Endothelial cell of umbilical vein (primary cell): ENCODE measurements at regions not wholly inside any gene's neighbourhood (a gene's known extent, or its start where the extent isn't known, plus 50 kb on each side); places are given as distances from the start of the nearest gene placed in this dataset. TPM values are rescaled to one million over a fixed set of nuclear protein-coding genes. Genes with fewer than 3 reads are reported as not detected.

Experiments used
- BruUV-seq: library from RNA; stranded (reverse); fragments of 400-500 nt; replicated peaks from 2 replicates; lab custom pipeline; 2021; lab: Mats Ljungman, UMichigan
- CTCF ChIA-PET: fragments of 300-600, 350-600 bp; sonication (Branson Sonifier 250); formaldehyde crosslinking; loops from one replicate; lab custom pipeline; 2021; ENCODE audit warnings: antibody characterized with exemption, inconsistent platforms; lab: Charles Lee
- POLR2A ChIA-PET: fragments of 300-600, 350-600 bp; sonication (Branson Sonifier 250); formaldehyde crosslinking; loops from one replicate; lab custom pipeline; 2021; ENCODE audit warnings: antibody characterized with exemption, inconsistent platforms; lab: Charles Lee
- DNase-seq: peaks from one replicate; pipeline ENCODE4 v3.0.0-alpha.2; 2011; ENCODE audit warnings: low read depth, low spot score
- FAIRE-seq: peaks from 2 replicates; lab custom pipeline; 2011; peaks lifted over from hg19 to GRCh38; lab: Jason Lieb, UNC
- H2AFZ ChIP-seq: 2 replicates; pipeline ENCODE4 v1.6.0; 2012; ENCODE audit warnings: low read depth, low read length, control low read depth, inconsistent platforms
- H3K27ac ChIP-seq: 2 replicates; pipeline ENCODE4 v1.5.1; 2011; ENCODE audit warnings: low read depth, mild to moderate bottlenecking, control low read depth, low read length, moderate library complexity; ENCODE audit not compliant: insufficient read depth
- H3K27me3 ChIP-seq, 2 experiments: 2 replicates each; pipeline versions ENCODE4 v1.6.0 to v1.6.1; 2011; ENCODE audit warnings: low read length in 2 of 2, mixed read lengths in 1 of 2; ENCODE audit not compliant: control insufficient read depth in 2 of 2, insufficient read depth in 2 of 2
- H3K36me3 ChIP-seq, 2 experiments: 2 replicates in 1 of 2; 3 replicates in 1 of 2; pipeline ENCODE4 v1.5.1; 2011; ENCODE audit warnings: low read length in 2 of 2, mild to moderate bottlenecking in 1 of 2, moderate library complexity in 1 of 2; ENCODE audit not compliant: control insufficient read depth in 2 of 2, insufficient read depth in 2 of 2; ENCODE audit errors: extremely low read depth in 1 of 2
- H3K4me1 ChIP-seq: 3 replicates; pipeline ENCODE4 v1.5.1; 2011; ENCODE audit warnings: mild to moderate bottlenecking, low read length; ENCODE audit not compliant: control insufficient read depth, insufficient read depth; ENCODE audit errors: extremely low read depth
- H3K4me2 ChIP-seq: 2 replicates; pipeline ENCODE4 v1.6.1; 2011; ENCODE audit warnings: low read length, control low read depth, mixed read lengths; ENCODE audit not compliant: insufficient read depth
- H3K4me3 ChIP-seq, 3 experiments: fragments of 200-600 bp in 1 of 3; sonication (generic), shearing (Covaris generic) in 1 of 3; replicated peaks in 1 of 3; 2 replicates each; pipeline ENCODE4 v1.5.1; 2011 to 2016; ENCODE audit warnings: control low read depth in 3 of 3, low read length in 3 of 3, mild to moderate bottlenecking in 2 of 3, inconsistent platforms in 1 of 3, low read depth in 1 of 3, moderate library complexity in 1 of 3; ENCODE audit not compliant: insufficient read depth in 1 of 3
- H3K79me2 ChIP-seq: 2 replicates; pipeline ENCODE4 v1.6.0; 2012; ENCODE audit warnings: low read length, inconsistent platforms; ENCODE audit not compliant: control insufficient read depth, insufficient read depth
- H3K9ac ChIP-seq: replicated peaks from 2 replicates; pipeline ENCODE3; 2011; ENCODE audit warnings: low read length, control low read depth; ENCODE audit not compliant: insufficient read depth; ENCODE audit errors: extremely low read depth
- H3K9me1 ChIP-seq: replicated peaks from 3 replicates; pipeline ENCODE4 v1.6.0; 2011; ENCODE audit warnings: mild to moderate bottlenecking, low read length; ENCODE audit not compliant: control insufficient read depth, insufficient read depth; ENCODE audit errors: extremely low read depth
- H3K9me3 ChIP-seq: replicated peaks from 2 replicates; pipeline ENCODE4 v1.5.1; 2012; ENCODE audit warnings: low read length, inconsistent platforms; ENCODE audit not compliant: control insufficient read depth, insufficient read depth
- H4K20me1 ChIP-seq: replicated peaks from 2 replicates; pipeline ENCODE3; 2011; ENCODE audit warnings: mild to moderate bottlenecking, low read length; ENCODE audit not compliant: control insufficient read depth, insufficient read depth; ENCODE audit errors: extremely low read depth
- FOS ChIP-seq: IDR thresholded peaks from 2 replicates; pipeline ENCODE4 v1.6.1; 2011; ENCODE audit warnings: mild to moderate bottlenecking, low read length, moderate library complexity, borderline replicate concordance; ENCODE audit not compliant: insufficient read depth
- GATA2 ChIP-seq: IDR thresholded peaks from 2 replicates; pipeline ENCODE4 v1.7.0; 2011; ENCODE audit warnings: low read depth, mild to moderate bottlenecking, moderate library complexity, mixed read lengths, low read length; ENCODE audit not compliant: insufficient read length, insufficient read depth
- JUN ChIP-seq: IDR thresholded peaks from 2 replicates; pipeline ENCODE4 v1.6.1; 2011; ENCODE audit warnings: borderline replicate concordance, low read depth; ENCODE audit not compliant: insufficient read length, insufficient read depth
- MYC ChIP-seq: IDR thresholded peaks from one replicate; pipeline ENCODE4 v1.6.1; 2011; ENCODE audit warnings: mild to moderate bottlenecking, low read depth, low read length
- POLR2AphosphoS5 ChIP-seq: IDR thresholded peaks from 2 replicates; pipeline ENCODE4 v1.6.1; 2012; ENCODE audit warnings: low read depth, mild to moderate bottlenecking, control low read depth, low read length, moderate library complexity; ENCODE audit not compliant: insufficient read depth
- dilution Hi-C: fragments of 300-500 bp; cut with MboI; formaldehyde crosslinking; loops from one replicate; pipeline ENCODE4 v1.15.0; 2019; ENCODE audit warnings: low sequenced_read_pairs; ENCODE audit not compliant: extremely low pct_ligation_motif_present
- intact Hi-C: fragments of 100-400 bp; cut with micrococcal nuclease; formaldehyde crosslinking; loops from one replicate; pipeline ENCODE4 v1.10.0; 2022
- small RNA-seq: library from RNA; depleted of rRNA; stranded (forward); fragments of <200 nt; gene quantifications from one replicate; pipeline ENCODE3, GENCODE V24; 2012; ENCODE audit warnings: low replicate concordance, low read depth; ENCODE audit not compliant: insufficient read depth, insufficient read length
- TF ChIP-seq, protein P1 (sequence below), 2 donors: IDR thresholded peaks; 1 replicate in 1 of 2; 2 replicates in 1 of 2; pipeline ENCODE4 v1.5.1; 2011; ENCODE audit warnings: low read length in 2 of 2, mild to moderate bottlenecking in 2 of 2, moderate library complexity in 2 of 2, control low read depth in 1 of 2, inconsistent platforms in 1 of 2, low read depth in 1 of 2; ENCODE audit not compliant: insufficient read depth in 1 of 2; ENCODE audit errors: extremely low read depth in 1 of 2
- TF ChIP-seq, protein P2 (sequence below): IDR thresholded peaks from 2 replicates; pipeline ENCODE4 v1.6.1; 2011; ENCODE audit not compliant: insufficient read depth, insufficient read length

DNA sequence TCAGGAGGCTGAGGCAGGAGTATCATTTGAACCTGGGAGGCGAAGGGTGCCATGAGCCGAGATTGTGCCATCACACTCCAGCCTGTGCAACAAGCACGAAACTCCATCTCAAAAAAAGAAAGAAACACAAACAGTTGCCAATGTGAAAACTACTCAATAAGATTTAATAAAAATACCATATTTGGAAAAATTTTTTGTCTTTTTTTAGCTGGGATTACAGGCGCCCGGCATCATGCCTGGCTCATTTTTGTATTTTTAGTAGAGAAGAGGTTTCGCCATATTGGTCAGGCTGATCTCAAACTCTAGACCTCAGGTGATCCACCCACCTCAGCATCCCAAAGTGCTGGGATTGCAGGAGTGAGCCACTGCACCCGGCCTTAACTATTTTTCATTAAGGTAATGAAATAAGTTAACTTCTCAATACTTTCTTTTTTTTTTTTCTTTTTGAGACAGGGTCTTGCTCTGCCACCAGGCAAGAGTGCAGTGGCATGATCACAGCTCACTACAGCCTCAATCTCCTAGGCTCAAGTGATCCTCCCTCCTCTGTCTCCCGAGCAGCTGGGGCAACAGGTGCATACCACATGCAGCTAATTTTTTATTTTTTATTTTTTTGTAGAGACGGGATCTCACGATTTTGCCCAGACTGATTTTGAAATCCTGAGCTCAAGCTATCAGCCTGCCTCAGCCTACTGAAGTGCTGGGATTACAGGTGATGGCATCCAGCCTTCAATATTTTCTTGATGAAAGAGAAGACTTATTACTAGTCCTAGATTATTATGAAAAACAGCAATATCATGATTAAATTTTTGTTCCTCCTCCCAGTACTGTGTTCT lies 4746.2 kb upstream of the OR11H1 start:
- Histone ChIP-seq H3K27me3 (no peaks in the 10 kb centered on the region), H2AFZ (no peak overlapping the region), H3K9ac (no peak overlapping the region), H3K9me3 (peaks cover 2% of the 10 kb centered on the region), H4K20me1 (no peaks in the 10 kb centered on the region), H3K36me3 (no peaks in the 10 kb centered on the region), H3K9me1 (no peaks in the 10 kb centered on the region), H3K4me2 (no peak overlapping the region), H3K4me3 (no peak overlapping the region), H3K79me2 (no peaks in the 10 kb centered on the region), H3K4me1 (no peaks in the 10 kb centered on the region), H3K27ac (no peak overlapping the region)
- ChIA-PET POLR2A (no interaction called here), CTCF (no interaction called here)
- dilution Hi-C loops (no loop called here), intact Hi-C loops (no loop called here)
- DNase-seq = no peak
- TF ChIP-seq FOS = no peak
- no peak for TF ChIP-seq GATA2
- TF ChIP-seq, protein P1, sequence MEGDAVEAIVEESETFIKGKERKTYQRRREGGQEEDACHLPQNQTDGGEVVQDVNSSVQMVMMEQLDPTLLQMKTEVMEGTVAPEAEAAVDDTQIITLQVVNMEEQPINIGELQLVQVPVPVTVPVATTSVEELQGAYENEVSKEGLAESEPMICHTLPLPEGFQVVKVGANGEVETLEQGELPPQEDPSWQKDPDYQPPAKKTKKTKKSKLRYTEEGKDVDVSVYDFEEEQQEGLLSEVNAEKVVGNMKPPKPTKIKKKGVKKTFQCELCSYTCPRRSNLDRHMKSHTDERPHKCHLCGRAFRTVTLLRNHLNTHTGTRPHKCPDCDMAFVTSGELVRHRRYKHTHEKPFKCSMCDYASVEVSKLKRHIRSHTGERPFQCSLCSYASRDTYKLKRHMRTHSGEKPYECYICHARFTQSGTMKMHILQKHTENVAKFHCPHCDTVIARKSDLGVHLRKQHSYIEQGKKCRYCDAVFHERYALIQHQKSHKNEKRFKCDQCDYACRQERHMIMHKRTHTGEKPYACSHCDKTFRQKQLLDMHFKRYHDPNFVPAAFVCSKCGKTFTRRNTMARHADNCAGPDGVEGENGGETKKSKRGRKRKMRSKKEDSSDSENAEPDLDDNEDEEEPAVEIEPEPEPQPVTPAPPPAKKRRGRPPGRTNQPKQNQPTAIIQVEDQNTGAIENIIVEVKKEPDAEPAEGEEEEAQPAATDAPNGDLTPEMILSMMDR (IDR thresholded peaks at IDR 0.05; ENCODE audit: extremely low read depth in 1 of 2, insufficient read depth in 1 of 2, low read depth in 1 of 2, low read length in 2 of 2) = no peak
- TF ChIP-seq MYC = no peak
- TF ChIP-seq JUN = no peak
- TF ChIP-seq, protein P2, sequence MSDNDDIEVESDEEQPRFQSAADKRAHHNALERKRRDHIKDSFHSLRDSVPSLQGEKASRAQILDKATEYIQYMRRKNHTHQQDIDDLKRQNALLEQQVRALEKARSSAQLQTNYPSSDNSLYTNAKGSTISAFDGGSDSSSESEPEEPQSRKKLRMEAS = no peak
- no peak for TF ChIP-seq POLR2AphosphoS5
- no peak for FAIRE-seq
- BruUV-seq = no TSS peak

Small RNA genes in the stretch of these regions (small RNA-seq; reads per million reads assigned to genes)
- gene RF00004 = not detected
